MM.1S (cell line): ENCODE measurements at regions not wholly inside any gene's neighbourhood (a gene's known extent, or its start where the extent isn't known, plus 50 kb on each side); places are given as distances from the start of the nearest gene placed in this dataset.

ENCODE experiments used
- DNase-seq: peaks from one replicate; pipeline ENCODE4 v3.0.0-alpha.2; 2015
- H2AFZ ChIP-seq: fragments of 300-600 bp; sonication (generic); 2 replicates; pipeline ENCODE4 v1.6.0; 2016; ENCODE audit warnings: antibody characterized with exemption, low read length
- H3F3A ChIP-seq: fragments of 300-600 bp; sonication (generic); 2 replicates; pipeline ENCODE4 v1.6.1; 2016; ENCODE audit warnings: mild to moderate bottlenecking, antibody characterized with exemption, low read length, moderate library complexity, mixed read lengths; ENCODE audit not compliant: insufficient read depth
- H3K27ac ChIP-seq: fragments of 300-600 bp; sonication (generic); 2 replicates; pipeline ENCODE4 v1.5.1; 2016; ENCODE audit warnings: mild to moderate bottlenecking, low read length
- H3K27me3 ChIP-seq: fragments of 300-600 bp; sonication (generic); replicated peaks from 2 replicates; pipeline ENCODE4 v1.6.0; 2016; ENCODE audit warnings: low read length; ENCODE audit not compliant: insufficient read depth
- H3K36me3 ChIP-seq: fragments of 300-600 bp; sonication (generic); replicated peaks from 2 replicates; pipeline ENCODE4 v1.6.1; 2016; ENCODE audit warnings: mild to moderate bottlenecking, low read length, mixed read lengths; ENCODE audit not compliant: insufficient read depth
- H3K4me1 ChIP-seq: fragments of 300-600 bp; sonication (generic); 2 replicates; pipeline ENCODE4 v1.6.1; 2016; ENCODE audit warnings: low read length, mixed read lengths
- H3K4me2 ChIP-seq: fragments of 300-600 bp; sonication (generic); 2 replicates; pipeline ENCODE4 v1.6.0; 2016; ENCODE audit warnings: low read depth, low read length
- H3K4me3 ChIP-seq: fragments of 300-600 bp; sonication (generic); 2 replicates; pipeline ENCODE4 v1.5.1; 2016; ENCODE audit warnings: low read length, mixed read lengths
- H3K79me2 ChIP-seq: fragments of 300-600 bp; sonication (generic); 2 replicates; pipeline ENCODE4 v1.6.1; 2016; ENCODE audit warnings: mixed run types, low read length, mixed read lengths
- H3K9ac ChIP-seq: fragments of 300-600 bp; sonication (generic); 2 replicates; pipeline ENCODE4 v1.6.1; 2016; ENCODE audit warnings: low read length, mixed read lengths
- H3K9me2 ChIP-seq: fragments of 300-600 bp; sonication (generic); replicated peaks from 2 replicates; pipeline ENCODE4 v1.6.1; 2016; ENCODE audit warnings: mild to moderate bottlenecking, low read length, mixed read lengths; ENCODE audit not compliant: insufficient read depth
- H3K9me3 ChIP-seq: fragments of 300-600 bp; sonication (generic); replicated peaks from 2 replicates; pipeline ENCODE4 v1.6.1; 2016; ENCODE audit warnings: mild to moderate bottlenecking, low read length, mixed read lengths; ENCODE audit not compliant: insufficient read depth
- H4K20me1 ChIP-seq: fragments of 300-600 bp; sonication (generic); 2 replicates; pipeline ENCODE4 v1.6.1; 2016; ENCODE audit warnings: mild to moderate bottlenecking, low read length, moderate library complexity, mixed read lengths; ENCODE audit not compliant: insufficient read depth
- EZH2 ChIP-seq: fragments of 300-600 bp; sonication (generic); optimal IDR thresholded peaks from 2 replicates; pipeline ENCODE3; 2017; ENCODE audit warnings: low read depth, mild to moderate bottlenecking, antibody characterized with exemption, low read length, mixed read lengths
- EZH2phosphoT487 ChIP-seq: fragments of 300-600 bp; sonication (generic); IDR thresholded peaks from 2 replicates; pipeline ENCODE4 v1.6.1; 2018; ENCODE audit warnings: antibody characterized with exemption, low read length
- TF ChIP-seq, protein P1 (sequence below): fragments of 300-600 bp; sonication (generic); IDR thresholded peaks from 2 replicates; pipeline ENCODE4 v1.5.1; 2016; ENCODE audit warnings: antibody characterized with exemption, low read length, mixed read lengths

DNA sequence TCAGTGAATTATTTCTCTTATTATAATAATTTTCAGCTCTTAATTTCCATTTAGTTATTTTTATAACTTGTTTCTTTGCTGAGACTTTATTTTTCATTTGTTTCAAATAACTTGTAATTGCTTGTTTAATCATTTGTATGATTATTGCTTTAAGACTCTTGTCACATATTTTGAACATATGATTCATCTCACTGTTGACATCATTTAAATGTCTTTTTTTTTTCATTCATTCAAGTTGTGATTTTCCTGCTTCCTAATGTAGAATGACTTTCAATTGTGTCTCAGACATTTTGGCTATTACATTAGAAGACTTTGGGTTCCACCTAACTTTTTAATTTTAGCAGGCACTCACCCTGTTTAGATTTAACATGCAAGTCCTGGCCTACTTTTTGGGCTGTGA is 234.8 kb upstream of the DIPK2B start:
- Histone ChIP-seq H3K4me2 (no peak overlapping the region), H3K27me3 (no peaks in the 10 kb centered on the region), H3K9ac (no peak overlapping the region), H3K79me2 (no peaks in the 10 kb centered on the region), H3K9me3 (no peaks in the 10 kb centered on the region), H3F3A (no peaks in the 10 kb centered on the region), H4K20me1 (no peaks in the 10 kb centered on the region), H3K4me3 (no peak overlapping the region), H3K27ac (no peak overlapping the region), H3K4me1 (no peaks in the 10 kb centered on the region), H3K9me2 (no peaks in the 10 kb centered on the region), H2AFZ (no peak overlapping the region), H3K36me3 (no peaks in the 10 kb centered on the region)
- TF ChIP-seq EZH2phosphoT487 (no peak), EZH2 (no peak)
- TF ChIP-seq, protein P1, sequence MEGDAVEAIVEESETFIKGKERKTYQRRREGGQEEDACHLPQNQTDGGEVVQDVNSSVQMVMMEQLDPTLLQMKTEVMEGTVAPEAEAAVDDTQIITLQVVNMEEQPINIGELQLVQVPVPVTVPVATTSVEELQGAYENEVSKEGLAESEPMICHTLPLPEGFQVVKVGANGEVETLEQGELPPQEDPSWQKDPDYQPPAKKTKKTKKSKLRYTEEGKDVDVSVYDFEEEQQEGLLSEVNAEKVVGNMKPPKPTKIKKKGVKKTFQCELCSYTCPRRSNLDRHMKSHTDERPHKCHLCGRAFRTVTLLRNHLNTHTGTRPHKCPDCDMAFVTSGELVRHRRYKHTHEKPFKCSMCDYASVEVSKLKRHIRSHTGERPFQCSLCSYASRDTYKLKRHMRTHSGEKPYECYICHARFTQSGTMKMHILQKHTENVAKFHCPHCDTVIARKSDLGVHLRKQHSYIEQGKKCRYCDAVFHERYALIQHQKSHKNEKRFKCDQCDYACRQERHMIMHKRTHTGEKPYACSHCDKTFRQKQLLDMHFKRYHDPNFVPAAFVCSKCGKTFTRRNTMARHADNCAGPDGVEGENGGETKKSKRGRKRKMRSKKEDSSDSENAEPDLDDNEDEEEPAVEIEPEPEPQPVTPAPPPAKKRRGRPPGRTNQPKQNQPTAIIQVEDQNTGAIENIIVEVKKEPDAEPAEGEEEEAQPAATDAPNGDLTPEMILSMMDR = no peak
- DNase-seq = no peak

DNA sequence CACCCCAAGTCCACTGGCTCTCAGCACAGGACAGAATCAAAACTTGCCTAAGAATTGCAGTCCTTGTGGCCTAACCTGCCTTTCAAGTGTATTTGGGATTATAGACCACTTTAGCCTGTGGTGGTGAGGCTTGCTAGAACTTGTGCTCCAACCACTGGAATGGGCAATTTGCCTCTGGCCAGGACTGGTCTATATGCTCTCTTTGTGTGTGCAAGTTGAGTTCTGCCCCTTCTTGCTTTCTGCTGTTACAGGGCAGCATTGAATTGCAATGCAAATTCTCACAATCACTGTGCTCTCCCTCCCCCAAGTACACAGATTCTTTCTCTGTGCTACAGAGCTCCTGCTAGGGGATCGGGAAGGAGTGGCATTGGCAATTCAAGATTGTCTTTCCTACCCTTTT is 233.6 kb upstream of the DIPK2B start:
- H3K36me3 ChIP-seq = no peaks in the 10 kb centered on the region
- no peaks in the 10 kb centered on the region for H3K4me1 ChIP-seq
- H4K20me1 ChIP-seq = no peaks in the 10 kb centered on the region
- no peak overlapping the region for H3K27ac ChIP-seq
- H3F3A ChIP-seq = no peaks in the 10 kb centered on the region
- H3K9me3 ChIP-seq = no peaks in the 10 kb centered on the region
- H3K4me2 ChIP-seq = no peak overlapping the region
- no peaks in the 10 kb centered on the region for H3K27me3 ChIP-seq
- no peak overlapping the region for H2AFZ ChIP-seq
- H3K79me2 ChIP-seq = no peaks in the 10 kb centered on the region
- H3K9me2 ChIP-seq = no peaks in the 10 kb centered on the region
- H3K9ac ChIP-seq = no peak overlapping the region
- TF ChIP-seq, protein P1 = no peak
- TF ChIP-seq EZH2phosphoT487 = no peak
- H3K4me3 ChIP-seq = no peak overlapping the region
- DNase-seq = no peak

DNA sequence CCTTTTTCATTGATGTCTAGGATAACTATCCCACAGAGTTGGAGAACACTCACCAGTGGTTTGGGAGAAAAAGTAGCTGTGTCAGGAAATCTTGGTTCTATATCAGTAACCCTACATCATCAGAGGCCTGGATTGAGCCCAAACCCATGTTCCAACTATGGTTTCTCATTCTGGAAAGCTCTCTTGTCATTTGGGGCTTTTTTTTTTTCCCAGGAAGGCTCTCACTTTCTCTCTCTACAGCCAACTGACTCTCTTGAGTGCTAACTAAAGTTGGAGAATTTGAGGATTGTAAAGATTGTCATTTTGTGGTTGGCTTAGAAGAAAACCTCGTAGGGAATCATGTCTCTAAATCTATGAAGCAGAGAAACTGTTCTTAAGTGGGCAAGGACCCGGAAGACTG is 228.2 kb upstream of the DIPK2B start:
- Histone ChIP-seq H3K27me3 (no peaks in the 10 kb centered on the region), H3K27ac (no peak overlapping the region), H3K79me2 (no peaks in the 10 kb centered on the region), H3F3A (no peaks in the 10 kb centered on the region), H3K4me3 (no peak overlapping the region), H3K4me1 (no peaks in the 10 kb centered on the region), H3K4me2 (no peak overlapping the region), H2AFZ (no peak overlapping the region), H3K9ac (no peak overlapping the region), H4K20me1 (no peaks in the 10 kb centered on the region), H3K9me3 (no peaks in the 10 kb centered on the region), H3K36me3 (no peaks in the 10 kb centered on the region), H3K9me2 (no peaks in the 10 kb centered on the region)
- TF ChIP-seq EZH2phosphoT487 (no peak), EZH2 (no peak)
- TF ChIP-seq, protein P1 = no peak
- no peak for DNase-seq

DNA sequence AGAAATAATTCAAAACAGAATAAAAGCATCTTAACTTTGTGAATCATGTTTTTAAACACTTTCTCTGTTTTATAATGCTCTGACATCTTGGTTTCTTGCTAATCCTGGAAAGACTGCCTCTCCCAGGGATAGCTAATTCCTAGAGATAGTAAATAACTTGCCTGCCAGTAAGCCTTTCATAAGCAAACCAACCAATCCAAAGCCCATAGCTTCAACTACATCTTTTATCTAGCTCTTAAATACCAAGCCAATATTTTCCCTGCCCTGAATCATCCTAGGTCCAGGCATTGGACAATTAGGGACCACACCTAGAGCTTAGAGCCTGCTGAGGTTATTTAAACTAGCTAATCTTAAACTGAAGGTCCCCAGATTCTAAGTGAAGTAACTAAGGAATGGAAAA is 223.7 kb upstream of the DIPK2B start:
- no peak for TF ChIP-seq EZH2
- H3K27ac ChIP-seq = no peak overlapping the region
- no peaks in the 10 kb centered on the region for H3K9me3 ChIP-seq
- no peak overlapping the region for H3K9ac ChIP-seq
- H3K27me3 ChIP-seq = no peaks in the 10 kb centered on the region
- H4K20me1 ChIP-seq = no peaks in the 10 kb centered on the region
- H3K9me2 ChIP-seq = no peaks in the 10 kb centered on the region
- H3K4me1 ChIP-seq = no peaks in the 10 kb centered on the region
- no peaks in the 10 kb centered on the region for H3K79me2 ChIP-seq
- H3K36me3 ChIP-seq = no peaks in the 10 kb centered on the region
- no peak for DNase-seq
- H3K4me3 ChIP-seq = no peak overlapping the region
- H3K4me2 ChIP-seq = no peak overlapping the region
- no peak overlapping the region for H2AFZ ChIP-seq
- H3F3A ChIP-seq = no peaks in the 10 kb centered on the region
